ENCODE measurements at regions not wholly inside any gene's neighbourhood (a gene's known extent, or its start where the extent isn't known, plus 50 kb on each side); places are given as distances from the start of the nearest gene placed in this dataset.

DNA sequence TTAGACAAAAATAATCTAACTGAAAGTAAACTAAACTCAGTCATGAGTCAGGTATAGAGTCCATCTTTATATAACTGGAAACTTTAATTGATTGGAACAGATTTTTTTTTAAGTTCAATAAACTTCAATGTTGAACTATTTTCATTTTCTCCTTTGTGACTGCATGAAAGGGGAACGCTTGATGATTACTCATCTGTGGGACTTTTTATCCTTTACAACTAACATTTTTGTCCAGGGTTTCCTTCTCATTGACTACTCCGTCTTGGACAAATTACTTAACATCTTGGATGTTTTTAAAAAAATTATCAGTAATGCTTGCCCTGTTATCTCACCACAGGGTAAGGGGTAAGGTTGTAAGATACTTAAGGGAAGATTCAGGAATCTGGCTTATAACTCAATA, 1658.4 kb downstream of the MAT2B start:
- TF ChIP-seq, protein P1, sequence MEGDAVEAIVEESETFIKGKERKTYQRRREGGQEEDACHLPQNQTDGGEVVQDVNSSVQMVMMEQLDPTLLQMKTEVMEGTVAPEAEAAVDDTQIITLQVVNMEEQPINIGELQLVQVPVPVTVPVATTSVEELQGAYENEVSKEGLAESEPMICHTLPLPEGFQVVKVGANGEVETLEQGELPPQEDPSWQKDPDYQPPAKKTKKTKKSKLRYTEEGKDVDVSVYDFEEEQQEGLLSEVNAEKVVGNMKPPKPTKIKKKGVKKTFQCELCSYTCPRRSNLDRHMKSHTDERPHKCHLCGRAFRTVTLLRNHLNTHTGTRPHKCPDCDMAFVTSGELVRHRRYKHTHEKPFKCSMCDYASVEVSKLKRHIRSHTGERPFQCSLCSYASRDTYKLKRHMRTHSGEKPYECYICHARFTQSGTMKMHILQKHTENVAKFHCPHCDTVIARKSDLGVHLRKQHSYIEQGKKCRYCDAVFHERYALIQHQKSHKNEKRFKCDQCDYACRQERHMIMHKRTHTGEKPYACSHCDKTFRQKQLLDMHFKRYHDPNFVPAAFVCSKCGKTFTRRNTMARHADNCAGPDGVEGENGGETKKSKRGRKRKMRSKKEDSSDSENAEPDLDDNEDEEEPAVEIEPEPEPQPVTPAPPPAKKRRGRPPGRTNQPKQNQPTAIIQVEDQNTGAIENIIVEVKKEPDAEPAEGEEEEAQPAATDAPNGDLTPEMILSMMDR (conservative IDR thresholded peaks at IDR 0.05; ENCODE audit: low read length): no peak
- TF ChIP-seq EZH2phosphoT487 (IDR thresholded peaks at IDR 0.05; ENCODE audit: borderline replicate concordance, low read depth, low read length): no peak
